ENCODE measurements at regions not wholly inside any gene's neighbourhood (a gene's known extent, or its start where the extent isn't known, plus 50 kb on each side); places are given as distances from the start of the nearest gene placed in this dataset.
"Not testable (repeated sequence)": the region's sequence is repeated elsewhere in the genome, so short reads cannot be mapped to it uniquely, and the experiment has no call there.

- TF ChIP-seq POLR2A (IDR thresholded peaks at IDR 0.05; ENCODE audit: low read length), result no peak
- no peak for TF ChIP-seq GATA1 (IDR thresholded peaks at IDR 0.05; ENCODE audit: low read depth, low read length)
- DNase-seq, result no peak
Observed at GRCh38 chr2:210816769-210817168, 260.4 kb downstream of the CPS1 start.

- TF ChIP-seq POLR2A (IDR thresholded peaks at IDR 0.05; ENCODE audit: low read length) (no peak), GATA1 (IDR thresholded peaks at IDR 0.05; ENCODE audit: low read depth, low read length) (no peak)
- no peak for DNase-seq
Observed at GRCh38 chr2:210818473-210818872, 262.1 kb downstream of the CPS1 start.

GRCh38 chr2:210833403-210833802 lies 277.0 kb downstream of the CPS1 start:
- DNase-seq, result no peak
- TF ChIP-seq GATA1 (IDR thresholded peaks at IDR 0.05; ENCODE audit: low read depth, low read length), result no peak
- no peak for TF ChIP-seq POLR2A (IDR thresholded peaks at IDR 0.05; ENCODE audit: low read length)

GRCh38 chr2:210839034-210839433 lies 282.6 kb downstream of the CPS1 start:
- TF ChIP-seq GATA1 (IDR thresholded peaks at IDR 0.05; ENCODE audit: low read depth, low read length) (no peak), POLR2A (IDR thresholded peaks at IDR 0.05; ENCODE audit: low read length) (no peak)
- DNase-seq, result no peak

- no peak for TF ChIP-seq GATA1 (IDR thresholded peaks at IDR 0.05; ENCODE audit: low read depth, low read length)
- no peak for TF ChIP-seq POLR2A (IDR thresholded peaks at IDR 0.05; ENCODE audit: low read length)
- no peak for DNase-seq
Observed at GRCh38 chr2:210839450-210839849, 283.1 kb downstream of the CPS1 start.

GRCh38 chr2:210842896-210843295 lies 286.5 kb downstream of the CPS1 start:
- no peak for TF ChIP-seq POLR2A (IDR thresholded peaks at IDR 0.05; ENCODE audit: low read length)
- no peak for TF ChIP-seq GATA1 (IDR thresholded peaks at IDR 0.05; ENCODE audit: low read depth, low read length)
- no peak for DNase-seq

- TF ChIP-seq GATA1 (IDR thresholded peaks at IDR 0.05; ENCODE audit: low read depth, low read length), result no peak
- no peak for TF ChIP-seq POLR2A (IDR thresholded peaks at IDR 0.05; ENCODE audit: low read length)
- DNase-seq, result no peak
Observed at GRCh38 chr2:210844016-210844415, 287.6 kb downstream of the CPS1 start.

GRCh38 chr2:210859314-210859713 lies 302.9 kb downstream of the CPS1 start:
- no peak for DNase-seq
- TF ChIP-seq GATA1 (IDR thresholded peaks at IDR 0.05; ENCODE audit: low read depth, low read length) (no peak), POLR2A (IDR thresholded peaks at IDR 0.05; ENCODE audit: low read length) (no peak)

GRCh38 chr2:210860276-210860675 lies 303.9 kb downstream of the CPS1 start:
- no peak for TF ChIP-seq POLR2A (IDR thresholded peaks at IDR 0.05; ENCODE audit: low read length)
- no peak for TF ChIP-seq GATA1 (IDR thresholded peaks at IDR 0.05; ENCODE audit: low read depth, low read length)
- no peak for DNase-seq

- no peak for DNase-seq
- TF ChIP-seq GATA1 (IDR thresholded peaks at IDR 0.05; ENCODE audit: low read depth, low read length) (no peak), POLR2A (IDR thresholded peaks at IDR 0.05; ENCODE audit: low read length) (no peak)
Observed at GRCh38 chr2:210861038-210861665, 304.8 kb downstream of the CPS1 start.

- TF ChIP-seq GATA1 (IDR thresholded peaks at IDR 0.05; ENCODE audit: low read depth, low read length) (no peak), POLR2A (IDR thresholded peaks at IDR 0.05; ENCODE audit: low read length) (no peak)
- DNase-seq, result no peak
Observed at GRCh38 chr2:210862283-210863065, 306.1 kb downstream of the CPS1 start.

- no peak for DNase-seq
- no peak for TF ChIP-seq POLR2A (IDR thresholded peaks at IDR 0.05; ENCODE audit: low read length)
- no peak for TF ChIP-seq GATA1 (IDR thresholded peaks at IDR 0.05; ENCODE audit: low read depth, low read length)
Observed at GRCh38 chr2:210863283-210863682, 306.9 kb downstream of the CPS1 start.

GRCh38 chr2:210871566-210871965 lies 315.2 kb downstream of the CPS1 start:
- DNase-seq, result not testable (repeated sequence)

- DNase-seq, result no peak
- TF ChIP-seq GATA1 (IDR thresholded peaks at IDR 0.05; ENCODE audit: low read depth, low read length) (no peak), POLR2A (IDR thresholded peaks at IDR 0.05; ENCODE audit: low read length) (no peak)
Observed at GRCh38 chr2:210873631-210874030, 317.2 kb downstream of the CPS1 start.

- TF ChIP-seq POLR2A (IDR thresholded peaks at IDR 0.05; ENCODE audit: low read length), result no peak
- TF ChIP-seq GATA1 (IDR thresholded peaks at IDR 0.05; ENCODE audit: low read depth, low read length), result no peak
- no peak for DNase-seq
Observed at GRCh38 chr2:210884227-210884626, 327.8 kb downstream of the CPS1 start.
